Stimulated activated CD8-positive, alpha-beta memory T cell treated with anti-CD3 and anti-CD28 coated beads, Interleukin-7, amount 100 ng/mL, for 48 hours (primary cell): ENCODE measurements at regions not wholly inside any gene's neighbourhood (a gene's known extent, or its start where the extent isn't known, plus 50 kb on each side); places are given as distances from the start of the nearest gene placed in this dataset.
"Not testable (repeated sequence)": the region's sequence is repeated elsewhere in the genome, so short reads cannot be mapped to it uniquely, and the experiment has no call there.

Source experiments
- DNase-seq, 2 donors: peaks; one replicate each; pipeline ENCODE4 v3.0.0-alpha.2; 2020; ENCODE audit warnings: low read depth in 1 of 2; ENCODE audit errors: extremely low read depth in 1 of 2

GRCh38 chr2:20130821-20131645 lies 79.6 kb upstream of the LAPTM4A start:
- DNase-seq, result no peak

GRCh38 chr2:20130160-20130560 lies 78.7 kb upstream of the LAPTM4A start:
- DNase-seq, result no peak

GRCh38 chr2:20129331-20130159 lies 78.1 kb upstream of the LAPTM4A start:
- DNase-seq, result no peak

GRCh38 chr2:20128506-20129330 lies 77.3 kb upstream of the LAPTM4A start:
- DNase-seq, result no peak

GRCh38 chr2:20126469-20126868 lies 75.0 kb upstream of the LAPTM4A start:
- DNase-seq, result no peak

GRCh38 chr2:20126040-20126439 lies 74.6 kb upstream of the LAPTM4A start:
- DNase-seq, result no peak

GRCh38 chr2:20125616-20126015 lies 74.2 kb upstream of the LAPTM4A start:
- DNase-seq, result no peak

- no peak for DNase-seq
Observed at GRCh38 chr2:20125164-20125563, 73.7 kb upstream of the LAPTM4A start.

- no peak for DNase-seq
Observed at GRCh38 chr2:20123871-20124594, 72.6 kb upstream of the LAPTM4A start.

GRCh38 chr2:20122864-20123263 lies 71.4 kb upstream of the LAPTM4A start:
- DNase-seq, result no peak

GRCh38 chr2:20120569-20121416 lies 69.4 kb upstream of the LAPTM4A start:
- no peak for DNase-seq

GRCh38 chr2:20118051-20118450 lies 66.6 kb upstream of the LAPTM4A start:
- no peak for DNase-seq

GRCh38 chr2:20115902-20116301 lies 64.5 kb upstream of the LAPTM4A start:
- no peak for DNase-seq

GRCh38 chr2:20115374-20115773 lies 63.9 kb upstream of the LAPTM4A start:
- no peak for DNase-seq

- no peak for DNase-seq
Observed at GRCh38 chr2:20113986-20114938, 62.8 kb upstream of the LAPTM4A start.

GRCh38 chr2:20113004-20113796 lies 61.8 kb upstream of the LAPTM4A start:
- no peak for DNase-seq

GRCh38 chr2:20112361-20112760 lies 60.9 kb upstream of the LAPTM4A start:
- DNase-seq, result not testable (repeated sequence)
